Keratinocyte (primary cell): ENCODE measurements at regions not wholly inside any gene's neighbourhood (a gene's known extent, or its start where the extent isn't known, plus 50 kb on each side); places are given as distances from the start of the nearest gene placed in this dataset.

Experiments
- DNase-seq: peaks from one replicate; pipeline ENCODE4 v3.0.0-alpha.2; 2011; ENCODE audit warnings: low read depth, missing footprints, low spot score
- FAIRE-seq: peaks from 2 replicates; lab custom pipeline; 2011; peaks lifted over from hg19 to GRCh38; lab: Jason Lieb, UNC
- H2AFZ ChIP-seq: 2 replicates; pipeline ENCODE4 v1.6.0; 2012; ENCODE audit warnings: low read length, control low read depth, inconsistent platforms; ENCODE audit not compliant: control insufficient read depth
- H3K27ac ChIP-seq: 2 replicates; pipeline ENCODE4 v1.5.1; 2011; ENCODE audit warnings: low read length; ENCODE audit not compliant: control insufficient read depth, insufficient read depth
- H3K27me3 ChIP-seq: 3 replicates; pipeline ENCODE4 v1.6.0; 2011; ENCODE audit warnings: low read length; ENCODE audit not compliant: control insufficient read depth, insufficient read depth; ENCODE audit errors: extremely low read depth
- H3K36me3 ChIP-seq, 2 experiments: 2 replicates in 1 of 2; 3 replicates in 1 of 2; pipeline ENCODE4 v1.5.1; 2011; ENCODE audit warnings: low read length in 2 of 2, mild to moderate bottlenecking in 1 of 2; ENCODE audit not compliant: control insufficient read depth in 2 of 2, insufficient read depth in 2 of 2; ENCODE audit errors: extremely low read depth in 1 of 2
- H3K4me1 ChIP-seq: 3 replicates; pipeline ENCODE4 v1.5.1; 2011; ENCODE audit warnings: low read length; ENCODE audit not compliant: control insufficient read depth, insufficient read depth; ENCODE audit errors: extremely low read depth
- H3K4me2 ChIP-seq: 3 replicates; pipeline ENCODE4 v1.6.0; 2011; ENCODE audit warnings: low read depth, low read length; ENCODE audit not compliant: control insufficient read depth, insufficient read depth; ENCODE audit errors: extremely low read depth
- H3K4me3 ChIP-seq, 3 experiments: fragments of 200-600 bp in 1 of 3; sonication (generic) in 1 of 3; 2 replicates in 2 of 3; 3 replicates in 1 of 3; pipeline ENCODE4 v1.5.1; 2011 to 2016; ENCODE audit warnings: low read length in 3 of 3, mild to moderate bottlenecking in 3 of 3, control low read depth in 2 of 3, inconsistent platforms in 1 of 3, low read depth in 1 of 3, mixed read lengths in 1 of 3, mixed run types in 1 of 3, moderate library complexity in 1 of 3; ENCODE audit not compliant: control insufficient read depth in 2 of 3, insufficient read depth in 2 of 3; ENCODE audit errors: extremely low read depth in 1 of 3
- H3K79me2 ChIP-seq: 2 replicates; pipeline ENCODE4 v1.6.0; 2012; ENCODE audit warnings: low read length; ENCODE audit not compliant: control insufficient read depth, insufficient read depth
- H3K9ac ChIP-seq: 3 replicates; pipeline ENCODE4 v1.6.0; 2011; ENCODE audit warnings: low read length; ENCODE audit not compliant: control insufficient read depth, insufficient read depth; ENCODE audit errors: extremely low read depth
- H3K9me1 ChIP-seq: 3 replicates; pipeline ENCODE4 v1.6.0; 2011; ENCODE audit warnings: low read length; ENCODE audit not compliant: control insufficient read depth, insufficient read depth; ENCODE audit errors: extremely low read depth
- H3K9me3 ChIP-seq: 2 replicates; pipeline ENCODE4 v1.5.1; 2012; ENCODE audit warnings: low read depth, low read length; ENCODE audit not compliant: control insufficient read depth
- H4K20me1 ChIP-seq: 3 replicates; pipeline ENCODE4 v1.6.0; 2011; ENCODE audit warnings: low read length; ENCODE audit not compliant: control insufficient read depth, insufficient read depth; ENCODE audit errors: extremely low read depth
- CTCF ChIP-seq, 3 experiments: IDR thresholded peaks in 1 of 3; conservative IDR thresholded peaks in 1 of 3; optimal IDR thresholded peaks in 1 of 3; 2 replicates in 2 of 3; 3 replicates in 1 of 3; pipeline versions ENCODE3 to v1.5.1; 2011; ENCODE audit warnings: low read length in 3 of 3, mild to moderate bottlenecking in 3 of 3, moderate library complexity in 2 of 3, control low read depth in 1 of 3, inconsistent platforms in 1 of 3; ENCODE audit not compliant: insufficient read depth in 2 of 3; ENCODE audit errors: extremely low read depth in 1 of 3
- EZH2 ChIP-seq: IDR thresholded peaks from one replicate; pipeline ENCODE4 v1.6.1; 2012; ENCODE audit warnings: inconsistent platforms, mild to moderate bottlenecking, low read length, moderate library complexity
- dilution Hi-C: fragments of 300-500 bp; cut with MboI; formaldehyde crosslinking; loops from one replicate; pipeline ENCODE4 v1.7.0; 2020; ENCODE audit warnings: low sequenced_read_pairs; ENCODE audit not compliant: extremely low pct_ligation_motif_present

DNA sequence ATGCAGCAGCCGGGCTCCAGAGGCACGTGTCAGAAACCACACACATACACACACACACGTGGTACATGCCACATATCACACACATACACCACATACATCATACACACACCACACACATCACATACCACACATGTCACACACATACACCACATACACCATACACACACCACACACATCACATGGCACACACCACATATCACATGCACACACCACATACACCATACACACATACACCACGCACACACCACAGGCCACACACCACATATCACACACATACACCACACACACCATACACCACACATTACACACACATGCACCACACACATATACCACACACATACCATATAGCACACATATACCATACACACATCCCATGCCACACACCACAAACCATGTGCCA lies 97.5 kb upstream of the PRR5 start:
- H2AFZ ChIP-seq, result no peak overlapping the region
- TF ChIP-seq CTCF (optimal IDR thresholded peaks at IDR 0.05 in 1 of 3, IDR thresholded peaks at IDR 0.05 in 1 of 3, conservative IDR thresholded peaks at IDR 0.05 in 1 of 3; ENCODE audit: extremely low read depth in 1 of 3, insufficient read depth in 2 of 3, low read length in 3 of 3) (no peak), EZH2 (no peak)
- no peak overlapping the region for H3K9ac ChIP-seq
- no peaks in the 10 kb centered on the region for H3K36me3 ChIP-seq
- H3K4me1 ChIP-seq, result no peaks in the 10 kb centered on the region
- no peaks in the 10 kb centered on the region for H3K9me3 ChIP-seq
- no peak overlapping the region for H3K27ac ChIP-seq
- H3K27me3 ChIP-seq, result peaks cover 14% of the 10 kb centered on the region
- DNase-seq (no peak), FAIRE-seq (no peak)
- no peak overlapping the region for H3K4me2 ChIP-seq
- no peak overlapping the region for H3K4me3 ChIP-seq
- H3K79me2 ChIP-seq, result no peaks in the 10 kb centered on the region
- dilution Hi-C loops, result no loop called here
- no peaks in the 10 kb centered on the region for H3K9me1 ChIP-seq
- no peaks in the 10 kb centered on the region for H4K20me1 ChIP-seq

DNA sequence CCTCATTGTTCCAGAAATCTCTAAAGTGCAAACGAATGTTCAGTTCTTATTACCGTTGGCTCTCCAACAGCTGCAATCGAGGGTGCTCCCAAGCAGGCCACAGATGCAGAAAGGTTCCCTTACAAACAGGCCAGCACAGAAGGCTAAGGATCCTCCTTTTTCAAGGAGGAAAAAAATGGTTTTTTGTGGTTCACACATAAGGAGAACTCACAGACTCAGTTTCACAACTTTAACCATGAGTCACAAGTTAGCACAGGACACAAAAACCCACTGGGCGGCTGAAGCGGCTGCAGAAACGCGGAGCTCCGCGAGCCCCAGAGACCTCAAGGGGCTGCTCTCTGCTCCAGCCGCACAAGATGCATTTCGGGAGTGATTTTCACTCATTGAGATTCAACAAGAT lies 98.2 kb upstream of the PRR5 start:
- Histone ChIP-seq H3K9me1 (no peaks in the 10 kb centered on the region), H3K4me3 (no peak overlapping the region), H3K4me1 (no peaks in the 10 kb centered on the region), H3K4me2 (no peak overlapping the region), H4K20me1 (no peaks in the 10 kb centered on the region), H2AFZ (no peak overlapping the region), H3K27me3 (peaks cover 20% of the 10 kb centered on the region), H3K27ac (no peak overlapping the region), H3K9me3 (no peaks in the 10 kb centered on the region), H3K9ac (no peak overlapping the region), H3K79me2 (no peaks in the 10 kb centered on the region), H3K36me3 (no peaks in the 10 kb centered on the region)
- dilution Hi-C loops, result no loop called here
- no peak for TF ChIP-seq EZH2
- TF ChIP-seq CTCF (optimal IDR thresholded peaks at IDR 0.05 in 1 of 3, IDR thresholded peaks at IDR 0.05 in 1 of 3, conservative IDR thresholded peaks at IDR 0.05 in 1 of 3; ENCODE audit: extremely low read depth in 1 of 3, insufficient read depth in 2 of 3, low read length in 3 of 3), result no peak
- DNase-seq, result no peak
- FAIRE-seq, result no peak
